ENCODE measurements at regions not wholly inside any gene's neighbourhood (a gene's known extent, or its start where the extent isn't known, plus 50 kb on each side); places are given as distances from the start of the nearest gene placed in this dataset.

GRCh38 chr7:4319280-4319679 is 362.8 kb upstream of the FOXK1 start:
- DNase-seq = no peak
- Histone ChIP-seq H3K27ac (no peak overlapping the region), H3K36me3 (no peaks in the 10 kb centered on the region), H3K27me3 (no peaks in the 10 kb centered on the region), H3K9me3 (no peaks in the 10 kb centered on the region), H3K4me3 (no peak overlapping the region), H3K4me1 (no peaks in the 10 kb centered on the region)
- no peak for TF ChIP-seq POLR2A (IDR thresholded peaks at IDR 0.05)
- TF ChIP-seq CTCF (IDR thresholded peaks at IDR 0.05) = no peak
- intact Hi-C loops (cut with DNase I) = no loop called here
- WGBS, 2 donors = 81 to 84% methylated on average over 10 to 11 of the region's 11 CpGs

GRCh38 chr7:4325732-4326131 is 356.4 kb upstream of the FOXK1 start:
- Histone ChIP-seq H3K27ac (no peak overlapping the region), H3K4me1 (no peaks in the 10 kb centered on the region), H3K4me3 (no peak overlapping the region), H3K36me3 (no peaks in the 10 kb centered on the region), H3K27me3 (no peaks in the 10 kb centered on the region), H3K9me3 (no peaks in the 10 kb centered on the region)
- DNase-seq = no peak
- 83 to 91% methylated on average over 8 of the region's 8 CpGs for WGBS, 2 donors
- TF ChIP-seq POLR2A (IDR thresholded peaks at IDR 0.05) (no peak), CTCF (IDR thresholded peaks at IDR 0.05) (no peak)
- intact Hi-C loops (cut with DNase I) = no loop called here

- 78 to 83% methylated on average over 8 of the region's 8 CpGs for whole genome bisulfite sequencing, 2 donors
These were observed 350.4 kb upstream of the FOXK1 start for GRCh38 chr7:4331711-4332110.

GRCh38 chr7:4338556-4338955 is 343.5 kb upstream of the FOXK1 start:
- no peak for TF ChIP-seq POLR2A (IDR thresholded peaks at IDR 0.05)
- TF ChIP-seq CTCF (IDR thresholded peaks at IDR 0.05) = no peak
- no peak overlapping the region for H3K4me3 ChIP-seq
- no peaks in the 10 kb centered on the region for H3K4me1 ChIP-seq
- H3K36me3 ChIP-seq = no peaks in the 10 kb centered on the region
- intact Hi-C loops (cut with DNase I) = no loop called here
- H3K9me3 ChIP-seq = no peaks in the 10 kb centered on the region
- H3K27ac ChIP-seq = no peak overlapping the region
- no peak for DNase-seq
- WGBS, 2 donors = 78 to 89% methylated on average over 7 of the region's 7 CpGs
- no peaks in the 10 kb centered on the region for H3K27me3 ChIP-seq

More at GRCh38 chr7:4331711-4332110, 350.4 kb upstream of the FOXK1 start:
- intact Hi-C loops (cut with DNase I) = no loop called here
- Histone ChIP-seq H3K4me1 (no peaks in the 10 kb centered on the region), H3K4me3 (no peak overlapping the region), H3K27me3 (no peaks in the 10 kb centered on the region), H3K9me3 (no peaks in the 10 kb centered on the region), H3K36me3 (no peaks in the 10 kb centered on the region), H3K27ac (no peak overlapping the region)
- TF ChIP-seq POLR2A (IDR thresholded peaks at IDR 0.05) (no peak), CTCF (IDR thresholded peaks at IDR 0.05) (no peak)
- DNase-seq = no peak

GRCh38 chr7:4343272-4344247 is 338.5 kb upstream of the FOXK1 start:
- H3K27ac ChIP-seq = no peak overlapping the region
- no peaks in the 10 kb centered on the region for H3K4me1 ChIP-seq
- H3K9me3 ChIP-seq = no peaks in the 10 kb centered on the region
- no peak overlapping the region for H3K4me3 ChIP-seq
- H3K27me3 ChIP-seq = no peaks in the 10 kb centered on the region
- WGBS, 2 donors = 76 to 83% methylated on average over 24 of the region's 24 CpGs
- intact Hi-C loops (cut with DNase I) = no loop called here
- DNase-seq = no peak
- H3K36me3 ChIP-seq = no peaks in the 10 kb centered on the region
- no peak for TF ChIP-seq POLR2A (IDR thresholded peaks at IDR 0.05)
- TF ChIP-seq CTCF (IDR thresholded peaks at IDR 0.05) = no peak

All from esophagus squamous epithelium (tissue), 5 donors.